ENCODE measurements at regions not wholly inside any gene's neighbourhood (a gene's known extent, or its start where the extent isn't known, plus 50 kb on each side); places are given as distances from the start of the nearest gene placed in this dataset.

DNA sequence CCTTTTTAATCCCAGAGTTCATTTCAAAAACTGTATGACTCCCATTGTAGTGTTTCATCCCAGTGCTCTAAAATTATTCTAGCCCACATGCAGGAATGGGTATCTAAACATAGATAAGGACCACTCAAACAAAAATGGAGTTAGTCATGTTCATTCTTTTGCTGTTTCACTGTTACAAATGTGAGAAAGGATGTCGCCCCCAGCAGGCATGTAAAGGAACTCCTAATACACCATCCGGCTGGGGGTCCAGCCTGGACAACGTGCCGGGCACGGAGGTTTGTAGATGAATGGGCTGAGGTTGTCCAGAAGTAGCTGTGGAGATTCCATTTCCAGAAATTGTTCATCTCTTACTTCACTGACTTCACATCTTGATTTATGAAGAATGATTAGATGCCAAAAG, 101.9 kb upstream of the RAB12 start:
- TF ChIP-seq, protein P1, sequence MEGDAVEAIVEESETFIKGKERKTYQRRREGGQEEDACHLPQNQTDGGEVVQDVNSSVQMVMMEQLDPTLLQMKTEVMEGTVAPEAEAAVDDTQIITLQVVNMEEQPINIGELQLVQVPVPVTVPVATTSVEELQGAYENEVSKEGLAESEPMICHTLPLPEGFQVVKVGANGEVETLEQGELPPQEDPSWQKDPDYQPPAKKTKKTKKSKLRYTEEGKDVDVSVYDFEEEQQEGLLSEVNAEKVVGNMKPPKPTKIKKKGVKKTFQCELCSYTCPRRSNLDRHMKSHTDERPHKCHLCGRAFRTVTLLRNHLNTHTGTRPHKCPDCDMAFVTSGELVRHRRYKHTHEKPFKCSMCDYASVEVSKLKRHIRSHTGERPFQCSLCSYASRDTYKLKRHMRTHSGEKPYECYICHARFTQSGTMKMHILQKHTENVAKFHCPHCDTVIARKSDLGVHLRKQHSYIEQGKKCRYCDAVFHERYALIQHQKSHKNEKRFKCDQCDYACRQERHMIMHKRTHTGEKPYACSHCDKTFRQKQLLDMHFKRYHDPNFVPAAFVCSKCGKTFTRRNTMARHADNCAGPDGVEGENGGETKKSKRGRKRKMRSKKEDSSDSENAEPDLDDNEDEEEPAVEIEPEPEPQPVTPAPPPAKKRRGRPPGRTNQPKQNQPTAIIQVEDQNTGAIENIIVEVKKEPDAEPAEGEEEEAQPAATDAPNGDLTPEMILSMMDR (IDR thresholded peaks at IDR 0.05) = no peak
- no peak for TF ChIP-seq POLR2A (IDR thresholded peaks at IDR 0.05)
